ENCODE measurements at regions not wholly inside any gene's neighbourhood (a gene's known extent, or its start where the extent isn't known, plus 50 kb on each side); places are given as distances from the start of the nearest gene placed in this dataset.
"Not testable (repeated sequence)": the region's sequence is repeated elsewhere in the genome, so short reads cannot be mapped to it uniquely, and the experiment has no call there.

DNA sequence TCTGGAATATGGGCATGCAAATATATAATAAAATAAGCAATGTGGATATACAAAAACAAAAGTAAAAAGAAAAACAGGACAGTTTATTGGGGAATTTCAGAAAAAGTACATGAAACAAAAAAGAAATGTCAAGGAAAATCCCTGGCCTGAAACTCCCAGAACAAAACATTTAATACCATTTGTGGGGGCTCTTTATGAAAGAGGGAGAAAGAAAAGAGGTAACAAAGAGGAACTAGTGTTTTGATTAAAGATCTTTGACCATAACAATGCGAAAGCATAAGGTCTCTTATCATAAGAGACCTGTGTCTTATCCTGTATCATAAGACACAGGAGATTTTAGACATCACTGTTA, 88.6 kb upstream of the ARID1B start:
- no peak for DNase-seq (ENCODE audit: low read depth)

DNA sequence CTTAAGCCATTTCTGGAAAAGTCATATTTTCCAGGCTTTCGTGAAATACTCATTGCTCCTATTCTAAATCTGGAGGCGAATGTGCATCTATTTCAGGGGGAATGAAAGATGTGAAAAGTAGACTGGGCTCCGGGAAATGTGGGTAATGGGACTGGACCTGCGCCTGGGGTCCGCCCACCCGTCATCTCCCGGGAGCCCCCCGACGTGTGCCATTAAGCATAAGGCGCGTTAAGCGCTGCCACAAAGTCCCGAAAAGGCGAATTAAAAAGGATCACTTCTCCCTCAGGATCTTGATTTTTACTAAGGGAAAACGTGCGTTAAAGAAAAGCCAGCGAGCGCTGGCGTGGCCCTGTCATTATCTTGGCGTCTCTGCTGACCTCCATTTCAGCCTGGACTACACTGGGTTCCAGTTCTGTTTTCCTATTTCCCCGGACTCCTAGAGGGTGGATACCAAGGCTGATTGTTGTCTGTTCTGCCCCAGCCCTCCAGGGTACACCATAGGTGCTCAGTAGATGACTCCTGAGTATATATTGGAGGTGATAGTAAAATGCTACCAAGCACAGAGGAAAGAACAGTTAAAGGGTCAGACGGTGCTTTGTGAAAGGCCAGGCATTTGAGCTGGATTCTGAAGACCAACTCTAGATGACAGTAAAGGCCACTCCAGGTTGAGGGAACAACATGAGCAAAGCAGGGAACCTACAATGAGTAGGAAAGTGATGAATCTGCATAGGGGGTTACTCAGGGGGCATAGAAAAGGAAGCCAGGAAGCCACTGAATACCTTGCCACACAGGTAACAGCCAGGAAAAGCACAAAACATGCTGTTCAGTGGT, 89.2 kb upstream of the ARID1B start:
- no peak for DNase-seq (ENCODE audit: low read depth)

DNA sequence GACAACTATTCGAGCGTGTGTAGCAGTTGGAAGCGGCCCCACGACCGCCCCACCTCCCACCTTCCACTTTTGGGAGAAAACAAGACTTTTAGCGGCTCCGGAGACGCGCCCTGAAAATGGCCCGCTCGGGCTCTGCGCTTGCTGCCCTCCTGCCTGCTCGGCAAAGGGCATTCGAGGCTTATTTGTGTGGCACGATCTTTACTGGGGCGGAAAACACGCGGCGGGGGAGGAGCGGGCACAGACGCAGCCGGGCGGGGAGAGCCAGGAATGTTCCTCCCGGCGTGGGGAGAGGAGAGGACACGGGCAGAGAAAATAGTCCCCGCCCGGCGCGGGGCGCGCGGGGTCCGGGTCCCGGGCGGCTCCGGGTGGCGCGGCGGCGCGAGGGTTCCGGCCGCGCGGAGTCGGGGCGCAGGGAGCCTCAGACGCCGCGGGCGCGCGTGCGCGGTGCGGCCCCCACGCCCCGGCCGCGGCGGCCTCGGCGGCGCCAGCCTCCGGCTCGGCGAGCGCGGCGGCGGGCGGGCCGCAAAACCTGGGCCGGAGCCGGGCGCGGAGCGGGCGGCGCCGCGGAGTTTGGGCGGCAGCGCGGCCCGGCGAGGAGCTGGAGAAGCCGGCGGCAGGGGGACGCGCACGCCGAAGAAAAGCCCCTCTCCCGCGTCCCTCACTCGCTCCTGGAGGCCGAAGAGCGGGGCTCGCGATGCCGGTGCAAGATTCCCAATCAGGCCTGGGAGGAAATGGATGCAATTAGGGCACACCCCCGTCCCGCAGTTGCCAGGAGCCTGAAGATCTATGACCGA, 90.0 kb upstream of the ARID1B start:
- DNase-seq (ENCODE audit: low read depth), result peak; percentile 71

DNA sequence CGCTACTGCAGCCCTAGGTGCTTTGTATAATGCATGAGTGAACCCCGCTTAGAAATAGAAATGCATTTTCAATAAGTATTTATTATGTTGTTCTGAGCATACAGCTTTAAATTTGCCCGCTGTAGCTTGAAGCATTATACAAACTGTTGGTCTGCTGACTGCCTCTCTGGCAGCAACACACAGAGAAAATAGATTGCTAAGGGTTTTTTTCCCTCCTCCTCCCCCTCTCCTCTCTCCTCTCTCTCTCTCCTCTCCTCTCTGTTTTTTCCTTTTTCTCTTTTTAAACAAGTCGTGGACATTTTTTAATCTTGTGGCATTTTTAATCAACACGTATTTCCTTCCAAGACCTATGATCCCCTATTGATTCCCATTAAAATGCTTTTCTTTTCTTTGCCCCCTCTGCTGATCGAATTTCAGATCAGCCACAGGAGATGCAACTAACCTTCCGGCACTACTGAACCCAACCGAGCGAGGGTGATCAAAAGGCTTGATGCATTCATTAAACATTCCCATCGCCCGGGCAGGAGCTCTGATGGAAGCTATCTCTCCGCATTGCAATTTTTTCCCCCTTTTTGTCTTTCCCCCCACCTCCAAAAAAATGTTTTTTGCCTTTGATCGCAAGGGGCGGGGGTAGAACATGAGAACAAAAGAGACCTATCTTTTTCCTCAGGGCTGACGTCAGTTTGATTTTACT, 90.7 kb upstream of the ARID1B start:
- DNase-seq (ENCODE audit: low read depth), result no peak

DNA sequence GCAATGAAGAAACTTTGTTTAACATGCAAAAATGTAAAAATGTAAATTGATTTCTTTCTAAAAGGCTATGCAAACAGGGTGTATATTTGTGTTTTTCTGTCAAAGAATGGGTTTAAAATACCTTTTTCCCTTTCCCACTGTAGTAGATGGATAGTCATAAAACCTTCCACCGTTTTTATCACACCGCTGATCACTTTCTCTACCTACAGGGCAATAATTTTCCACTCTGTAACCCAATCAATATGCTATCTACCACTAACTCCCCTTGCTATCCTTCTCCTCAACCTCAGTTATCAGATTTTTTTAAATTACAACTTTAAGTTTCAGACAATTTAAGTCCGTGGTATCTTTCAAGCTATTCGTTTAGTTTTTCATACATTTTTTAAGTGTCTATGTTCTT, 91.4 kb upstream of the ARID1B start:
- no peak for DNase-seq (ENCODE audit: low read depth)

DNA sequence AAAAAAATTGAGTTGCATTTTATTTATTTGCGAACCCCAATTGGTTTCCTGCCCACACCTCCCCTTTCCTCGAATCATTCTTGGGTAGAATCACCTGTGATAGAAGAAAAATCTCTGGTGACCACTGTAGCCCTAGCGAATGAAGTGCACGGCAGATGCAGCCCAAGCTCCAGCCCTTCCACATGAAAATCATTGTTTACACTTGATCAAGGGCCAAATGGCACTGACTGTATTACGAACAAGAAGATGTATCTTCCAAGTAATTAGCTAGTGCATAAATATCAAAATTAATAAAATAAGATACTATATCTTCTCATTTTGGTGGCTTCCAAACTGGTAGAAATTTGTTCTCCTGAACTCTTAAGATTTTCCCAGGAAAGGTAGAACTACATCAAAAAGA, 93.4 kb upstream of the ARID1B start:
- no peak for DNase-seq (ENCODE audit: low read depth)

DNA sequence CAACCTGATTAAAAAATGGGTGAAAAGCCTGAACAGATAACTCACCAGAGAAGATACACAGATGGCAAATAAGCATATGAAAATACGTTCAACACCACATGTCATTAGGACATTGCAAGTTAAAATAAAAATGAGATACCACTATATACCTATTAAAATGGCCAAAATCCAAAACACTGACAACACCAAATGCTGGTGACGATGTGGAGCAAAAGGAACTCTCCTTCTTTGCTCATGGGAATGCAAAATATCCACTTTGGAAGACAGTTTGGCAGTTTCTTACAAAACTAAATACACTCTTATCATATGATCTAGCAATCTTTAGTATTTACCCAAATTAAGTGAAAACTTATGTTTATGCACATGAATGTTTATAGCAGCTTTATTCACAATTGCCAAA, 100.5 kb upstream of the ARID1B start:
- no peak for DNase-seq (ENCODE audit: low read depth)

DNA sequence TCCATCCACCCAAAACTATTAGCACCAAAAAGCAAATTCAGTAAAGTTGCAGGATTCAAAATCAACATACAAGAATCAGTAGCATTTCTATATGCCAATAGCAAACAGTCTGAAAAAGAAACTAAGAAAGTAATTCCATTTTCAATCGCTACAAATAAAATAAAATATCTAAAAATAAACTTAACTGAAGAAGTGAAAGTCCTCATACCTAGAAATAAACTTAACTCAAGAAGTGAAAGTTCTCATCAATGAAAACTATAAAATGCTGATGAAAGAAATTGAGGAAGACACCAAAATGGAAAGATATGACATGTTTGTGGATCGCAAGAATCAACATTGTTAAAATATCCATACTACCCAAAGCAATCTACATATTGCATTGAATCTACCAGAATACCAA, 103.0 kb upstream of the ARID1B start:
- no peak for DNase-seq (ENCODE audit: low read depth)

DNA sequence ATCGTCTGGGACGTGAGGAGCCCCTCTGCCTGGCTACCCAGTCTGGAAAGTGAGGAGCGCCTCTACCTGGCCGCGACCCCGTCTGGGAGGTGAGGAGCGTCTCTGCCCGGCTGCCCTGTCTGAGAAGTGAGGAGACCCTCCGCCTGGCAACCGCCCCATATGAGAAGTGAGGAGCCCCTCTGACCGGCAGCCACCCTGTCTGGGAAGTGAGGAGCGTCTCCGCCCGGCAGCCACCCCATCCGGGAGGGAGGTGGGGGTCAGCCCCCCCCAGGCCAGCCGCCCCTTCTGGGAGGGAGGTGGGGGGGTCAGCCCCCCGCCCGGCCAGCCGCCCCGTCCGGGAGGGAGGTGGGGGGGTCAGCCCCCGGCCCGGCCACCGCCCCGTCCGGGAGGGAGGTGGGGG, 107.1 kb upstream of the ARID1B start:
- DNase-seq (ENCODE audit: low read depth), result not testable (repeated sequence)

DNA sequence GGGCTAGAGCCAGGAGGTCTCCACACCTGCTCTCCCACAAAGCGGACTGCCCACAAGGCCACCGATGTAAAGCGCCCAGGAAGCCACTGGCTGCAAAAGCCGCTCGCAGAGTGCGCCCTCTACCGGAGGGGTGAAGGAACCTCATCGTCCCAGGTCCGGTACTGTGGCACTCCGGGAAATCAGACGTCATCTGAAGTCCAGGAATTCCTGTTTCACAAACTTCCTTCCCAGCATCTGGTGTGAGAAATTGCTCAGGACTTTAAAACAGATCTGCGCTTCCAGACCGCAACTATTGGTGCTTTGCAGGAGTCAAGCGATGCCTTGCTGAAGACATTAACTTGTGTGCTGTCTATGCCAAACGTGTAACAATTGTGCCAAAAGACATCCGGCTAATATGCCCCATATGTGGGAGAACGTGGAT, 115.1 kb upstream of the ARID1B start:
- DNase-seq (ENCODE audit: low read depth), result no peak

DNA sequence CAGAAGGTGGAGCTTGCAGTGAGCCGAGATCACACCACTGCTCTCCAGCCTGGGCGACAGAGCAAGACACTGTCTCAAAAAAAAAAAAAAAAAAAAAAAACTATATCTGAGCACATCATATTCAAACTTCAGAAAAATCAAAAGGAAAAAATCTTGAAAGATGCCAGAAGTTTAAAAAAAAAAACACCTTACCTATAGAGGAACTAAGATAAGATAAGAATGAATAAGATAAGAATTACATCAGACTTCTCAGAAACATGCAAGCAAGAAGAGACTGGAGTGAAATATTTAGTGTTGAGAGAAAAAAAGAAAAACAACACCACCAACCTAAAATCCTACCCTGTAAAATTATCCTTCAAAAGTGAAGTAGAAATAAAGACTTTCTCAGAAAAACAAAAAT, 116.8 kb upstream of the ARID1B start:
- no peak for DNase-seq (ENCODE audit: low read depth)

DNA sequence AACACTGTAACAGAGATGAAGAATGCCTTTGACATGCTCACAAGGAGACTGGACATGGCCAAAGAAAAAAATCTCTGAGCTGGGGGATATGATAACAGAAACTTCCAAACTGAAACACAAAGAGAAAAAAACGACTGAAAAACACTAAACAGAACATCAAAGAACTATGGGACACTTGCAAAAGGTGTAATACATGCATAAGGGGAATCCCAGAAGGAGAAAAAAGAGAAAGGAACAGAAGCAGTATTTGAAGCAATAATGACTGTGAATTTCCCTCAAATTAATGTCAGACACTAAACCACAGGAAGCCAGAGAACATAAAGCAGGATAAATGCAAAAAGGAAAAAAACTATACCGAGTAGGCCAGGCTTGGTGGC, 117.4 kb upstream of the ARID1B start:
- DNase-seq (ENCODE audit: low read depth), result no peak

DNA sequence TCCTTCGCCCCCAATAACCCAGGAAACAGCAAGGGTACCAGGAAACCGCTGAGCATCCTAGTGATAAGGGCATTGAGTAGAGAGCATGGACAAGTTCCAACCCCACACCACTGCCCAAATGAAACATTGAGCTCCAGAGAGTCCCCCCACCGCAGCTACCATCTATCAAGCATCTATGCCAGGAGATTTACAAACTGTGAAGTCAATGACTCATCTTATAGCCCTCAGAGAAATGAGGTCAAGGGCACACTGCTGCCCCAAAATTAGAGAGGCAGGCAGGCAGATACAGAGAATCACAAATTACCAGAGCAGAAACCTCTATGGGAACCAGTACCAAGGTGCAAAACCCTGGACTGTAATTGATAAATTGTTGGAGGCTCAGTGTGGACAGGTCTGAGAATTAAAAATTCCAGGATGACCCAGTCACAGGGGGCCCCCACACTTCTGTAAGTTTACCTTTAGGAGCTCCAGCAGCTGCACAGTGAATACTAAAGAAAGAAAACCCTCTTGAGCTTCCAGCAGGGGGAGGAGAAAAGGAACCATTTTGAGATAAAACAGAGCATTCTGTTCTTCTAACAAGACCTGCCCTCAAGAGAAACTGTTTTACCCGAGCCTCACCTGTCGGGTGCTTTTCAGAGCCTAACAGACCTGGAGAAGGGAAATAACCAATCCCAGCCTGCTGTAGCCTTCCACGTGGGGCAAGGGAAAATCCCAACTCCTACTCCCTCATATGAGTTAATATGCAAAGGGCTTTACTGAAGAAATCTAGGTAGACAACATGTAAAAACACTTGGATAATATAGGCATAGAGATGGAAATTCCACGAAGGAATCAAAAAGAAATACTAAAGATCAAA, 118.0 kb upstream of the ARID1B start:
- no peak for DNase-seq (ENCODE audit: low read depth)

DNA sequence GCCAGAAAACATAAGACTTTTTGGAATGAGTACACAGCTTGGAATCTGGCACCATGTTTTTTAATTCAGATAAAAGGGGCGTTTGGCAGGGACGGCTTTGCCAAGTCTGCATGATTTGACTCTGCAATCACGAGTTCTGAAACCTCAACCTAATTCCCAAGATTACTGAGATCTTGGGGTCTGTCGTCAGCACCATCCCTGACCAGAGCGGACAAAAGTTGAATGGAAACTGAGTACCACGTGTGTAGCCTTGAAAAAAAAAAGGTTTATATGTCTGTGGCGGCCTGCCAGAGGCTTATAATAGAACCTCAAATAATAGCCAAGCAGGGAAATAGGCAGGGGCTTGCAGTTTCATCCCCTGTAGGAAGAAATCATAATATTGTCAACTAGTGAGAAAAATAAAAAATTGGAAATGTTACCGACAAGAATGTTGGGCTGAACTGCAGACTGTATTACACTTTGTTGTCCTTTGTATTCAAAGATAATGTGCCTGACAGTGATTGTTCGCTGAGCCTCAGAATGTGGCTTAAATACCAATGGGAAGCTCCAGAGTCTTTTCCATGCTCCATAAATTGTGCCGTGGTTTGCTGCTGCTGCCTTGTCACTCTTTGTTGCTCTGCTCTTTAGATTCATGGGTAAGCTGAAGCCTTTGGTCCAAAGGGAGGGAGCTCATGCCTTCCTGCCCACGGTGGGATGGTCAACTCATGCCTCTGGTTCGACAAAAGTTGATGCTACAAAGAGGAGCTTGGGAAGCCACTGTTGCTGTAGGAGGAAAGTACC, 118.8 kb upstream of the ARID1B start:
- no peak for DNase-seq (ENCODE audit: low read depth)

DNA sequence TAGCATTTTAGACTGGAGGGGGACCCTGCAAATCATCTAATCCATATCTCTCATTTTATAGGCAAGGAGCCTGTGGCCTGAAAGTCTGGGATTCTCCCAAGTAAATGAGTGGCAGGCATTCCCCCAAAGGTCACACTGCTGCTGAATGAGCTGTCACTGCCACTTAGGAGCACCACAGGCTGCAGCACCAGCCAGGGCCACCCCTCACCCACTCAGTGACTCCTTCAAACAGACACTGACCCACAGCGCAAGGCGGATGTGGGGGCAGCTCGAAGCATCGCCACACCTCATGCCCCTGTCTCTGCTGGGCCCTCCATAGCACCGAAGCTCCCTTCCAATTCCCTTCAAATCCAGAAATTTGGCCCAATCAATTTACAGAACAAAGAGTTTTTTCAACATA, 119.9 kb upstream of the ARID1B start:
- no peak for DNase-seq (ENCODE audit: low read depth)

DNA sequence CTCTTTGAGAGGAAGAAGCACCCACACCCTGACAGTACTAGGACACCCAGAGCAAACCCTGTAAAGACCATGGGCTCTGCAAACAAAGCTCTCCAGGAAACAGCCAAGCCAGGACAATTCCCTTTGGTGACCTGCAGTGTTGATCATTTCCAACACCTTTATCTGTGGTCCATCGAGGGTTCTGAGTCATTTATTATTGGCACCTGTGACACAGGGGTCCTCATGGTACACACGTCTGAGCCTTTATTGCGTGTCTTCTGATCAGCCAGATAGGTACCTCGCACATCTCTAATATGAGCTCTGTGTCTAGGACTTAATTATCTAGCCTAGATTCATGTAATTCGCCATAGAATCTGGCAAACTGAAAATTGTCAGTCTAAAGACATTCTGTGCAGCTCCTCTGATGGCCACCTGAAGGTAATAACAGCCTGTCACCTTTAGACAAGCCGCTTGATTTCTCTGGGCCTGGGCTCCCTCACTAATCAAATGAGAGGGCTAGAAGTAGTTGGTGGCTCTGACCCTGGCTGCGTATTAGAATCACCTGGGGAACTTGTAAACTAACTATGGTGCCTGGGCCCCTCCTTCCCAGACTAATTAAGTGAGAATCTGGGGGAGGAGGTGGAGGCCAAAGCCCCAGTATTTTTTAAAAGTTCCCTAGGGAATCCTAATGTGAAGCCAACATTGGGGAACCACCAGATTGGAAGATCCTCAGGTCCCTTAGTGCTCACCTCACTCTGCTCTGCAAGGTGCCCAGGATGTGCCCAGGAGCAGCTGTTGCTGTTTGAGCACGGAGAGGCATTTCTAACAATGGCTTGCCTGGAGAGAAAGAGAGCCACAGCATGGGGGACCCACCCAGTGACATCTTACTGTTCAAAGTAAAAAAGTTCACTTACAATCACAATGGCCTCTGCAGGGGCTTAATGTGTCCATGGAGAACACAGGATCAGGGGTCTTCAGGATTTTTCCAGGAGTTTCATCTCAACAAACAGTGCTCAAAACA, 122.0 kb upstream of the ARID1B start:
- DNase-seq (ENCODE audit: low read depth), result no peak

DNA sequence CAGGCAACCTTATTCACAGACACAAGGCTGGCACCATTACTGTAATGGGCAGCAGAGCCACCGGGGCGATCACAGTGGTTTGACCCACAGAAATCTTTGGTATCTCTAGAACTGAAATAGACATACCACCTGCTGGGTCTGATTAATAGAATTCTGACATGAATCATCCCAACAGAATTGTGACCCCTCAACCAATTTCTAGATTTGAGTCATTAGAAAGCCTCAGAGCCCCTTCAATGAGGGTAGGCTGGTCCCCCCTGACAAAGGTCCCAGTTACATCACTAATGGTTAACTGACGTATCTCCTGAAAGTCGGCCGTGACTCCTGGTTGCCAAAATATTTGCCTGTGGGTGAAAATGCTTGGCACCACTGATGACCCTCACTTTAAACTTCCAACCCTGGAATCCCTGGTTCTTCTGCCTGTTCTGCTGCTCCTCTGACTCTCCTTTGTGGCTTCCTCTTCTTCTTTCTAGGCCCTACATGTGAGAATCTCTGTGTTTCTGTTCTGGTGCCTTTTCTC, 124.9 kb upstream of the ARID1B start:
- DNase-seq (ENCODE audit: low read depth), result no peak

DNA sequence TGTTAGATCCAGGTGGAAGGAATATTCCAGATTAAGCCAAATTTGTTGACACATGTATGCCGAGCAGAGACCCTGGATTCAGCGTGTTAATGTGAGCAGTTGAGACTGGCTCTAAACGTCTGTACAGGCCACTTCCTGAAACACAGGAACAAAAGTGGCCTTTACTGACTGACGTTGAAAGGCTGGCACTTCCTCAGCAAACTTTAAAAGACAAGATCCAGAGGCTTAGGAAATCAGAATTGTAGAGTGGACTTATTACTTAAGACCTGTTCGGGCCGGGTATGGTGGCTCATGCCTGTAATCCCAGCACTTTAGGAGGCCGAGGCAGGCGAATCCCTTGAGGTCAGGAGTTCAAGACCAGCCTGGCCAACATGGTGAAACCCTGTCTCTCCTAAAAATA, 125.7 kb upstream of the ARID1B start:
- DNase-seq (ENCODE audit: low read depth), result no peak

DNA sequence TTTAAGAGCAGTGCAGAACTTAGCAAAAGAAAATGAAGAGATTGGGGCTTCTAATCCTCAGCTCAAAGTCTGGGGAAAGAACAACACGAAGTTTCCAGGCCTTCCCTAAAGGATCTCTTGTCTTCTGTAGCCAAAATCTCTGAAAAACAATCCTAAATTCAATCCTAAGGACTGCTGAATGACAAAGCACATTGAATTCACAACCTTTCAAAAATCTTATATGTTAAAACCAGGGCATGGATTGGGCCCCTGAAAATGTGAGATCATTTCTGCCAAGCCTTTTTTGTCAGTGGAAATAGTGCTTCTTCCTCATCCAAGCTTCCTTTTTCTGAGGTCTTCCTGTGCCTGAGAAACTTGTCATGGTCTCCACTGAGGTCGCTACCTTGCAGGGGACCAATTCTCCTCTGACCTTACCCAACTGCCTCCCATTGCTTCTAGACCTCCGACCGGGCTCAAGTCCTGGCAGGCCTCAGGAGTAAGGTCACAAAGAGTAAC, 126.2 kb upstream of the ARID1B start:
- no peak for DNase-seq (ENCODE audit: low read depth)

DNA sequence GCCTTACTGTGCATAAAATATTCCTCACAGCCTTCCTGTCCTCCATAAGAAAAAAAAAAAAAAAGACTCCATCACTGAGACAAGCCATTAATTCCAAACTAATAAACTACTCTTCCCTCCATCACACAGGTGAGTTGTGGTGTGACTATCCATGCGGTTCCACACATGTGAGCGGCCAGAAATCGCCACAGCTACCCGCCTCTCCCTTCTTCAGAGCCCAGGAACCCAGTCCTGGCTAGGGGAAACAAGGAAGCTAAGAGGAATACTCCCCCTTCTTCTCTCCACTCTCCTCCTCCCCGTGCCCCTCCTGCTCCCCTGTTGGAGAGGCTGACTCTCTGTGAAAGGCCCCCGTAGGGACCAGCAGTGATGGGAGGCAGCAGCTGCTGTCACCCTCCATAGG, 128.6 kb upstream of the ARID1B start:
- no peak for DNase-seq (ENCODE audit: low read depth)
